LNCaP clone FGC (cell line): ENCODE measurements at regions not wholly inside any gene's neighbourhood (a gene's known extent, or its start where the extent isn't known, plus 50 kb on each side); places are given as distances from the start of the nearest gene placed in this dataset.
"Not testable (repeated sequence)": the region's sequence is repeated elsewhere in the genome, so short reads cannot be mapped to it uniquely, and the experiment has no call there.

ENCODE experiments used
- DNase-seq: peaks from one replicate; pipeline ENCODE4 v3.0.0-alpha.2; 2011; ENCODE audit warnings: low read depth
- H3K4me3 ChIP-seq: 2 replicates; pipeline ENCODE4 v1.5.1; 2011; ENCODE audit warnings: mild to moderate bottlenecking, low read depth, low read length, control low read depth
- CTCF ChIP-seq: IDR thresholded peaks from 2 replicates; pipeline ENCODE4 v1.5.1; 2012; ENCODE audit warnings: mild to moderate bottlenecking; ENCODE audit not compliant: control insufficient read depth, insufficient read depth; ENCODE audit errors: extremely low read depth

- no peak for TF ChIP-seq CTCF
- DNase-seq, result no peak
- H3K4me3 ChIP-seq, result no peak overlapping the region
Observed at GRCh38 chr6:21756487-21756886, 162.9 kb downstream of the SOX4 start.

GRCh38 chr6:21757392-21757791 lies 163.8 kb downstream of the SOX4 start:
- not testable (repeated sequence) for H3K4me3 ChIP-seq, DNase-seq

GRCh38 chr6:21759721-21760120 lies 166.2 kb downstream of the SOX4 start:
- DNase-seq, result no peak
- no peak overlapping the region for H3K4me3 ChIP-seq
- no peak for TF ChIP-seq CTCF

- not testable (repeated sequence) for DNase-seq, H3K4me3 ChIP-seq
Observed at GRCh38 chr6:21761053-21761730, 167.6 kb downstream of the SOX4 start.

GRCh38 chr6:21764989-21765388 lies 171.4 kb downstream of the SOX4 start:
- no peak for TF ChIP-seq CTCF
- H3K4me3 ChIP-seq, result no peak overlapping the region
- peak; percentile 71 for DNase-seq

GRCh38 chr6:21767891-21768648 lies 174.5 kb downstream of the SOX4 start:
- no peak for DNase-seq
- TF ChIP-seq CTCF, result no peak

GRCh38 chr6:21769405-21769861 lies 175.9 kb downstream of the SOX4 start:
- peak; percentile 38 for DNase-seq
- no peak overlapping the region for H3K4me3 ChIP-seq
- TF ChIP-seq CTCF, result no peak

More at GRCh38 chr6:21767891-21768648, 174.5 kb downstream of the SOX4 start:
- no peak overlapping the region for H3K4me3 ChIP-seq

- no peak for TF ChIP-seq CTCF
- DNase-seq, result peak; percentile 54
- no peak overlapping the region for H3K4me3 ChIP-seq
Observed at GRCh38 chr6:21769968-21770367, 176.4 kb downstream of the SOX4 start.
